GM18519 (cell line): ENCODE measurements at regions not wholly inside any gene's neighbourhood (a gene's known extent, or its start where the extent isn't known, plus 50 kb on each side); places are given as distances from the start of the nearest gene placed in this dataset.

Source experiments
- ATAC-seq: cut with Tn5 transposase; IDR thresholded peaks from one replicate; pipeline ENCODE4 v1.9.1; 2021; ENCODE audit warnings: mild to moderate bottlenecking, moderate library complexity; ENCODE audit not compliant: unreplicated experiment, low FRiP score

GRCh38 chr3:72008226-72008996, 223.5 kb upstream of the PROK2 start:
- no peak for ATAC-seq

GRCh38 chr3:72006631-72007556, 221.9 kb upstream of the PROK2 start:
- no peak for ATAC-seq

GRCh38 chr3:72004749-72005292, 219.9 kb upstream of the PROK2 start:
- ATAC-seq = no peak

- no peak for ATAC-seq
Observed at GRCh38 chr3:72003936-72004335, 219.0 kb upstream of the PROK2 start.

- ATAC-seq = no peak
Observed at GRCh38 chr3:72001758-72002157, 216.8 kb upstream of the PROK2 start.

GRCh38 chr3:71998995-71999673, 214.2 kb upstream of the PROK2 start:
- ATAC-seq = no peak

GRCh38 chr3:71997066-71997653, 212.2 kb upstream of the PROK2 start:
- ATAC-seq = no peak

- no peak for ATAC-seq
Observed at GRCh38 chr3:71994906-71995305, 210.0 kb upstream of the PROK2 start.

- ATAC-seq = no peak
Observed at GRCh38 chr3:71994203-71994602, 209.3 kb upstream of the PROK2 start.

GRCh38 chr3:71991681-71992080, 206.7 kb upstream of the PROK2 start:
- ATAC-seq = no peak

- ATAC-seq = no peak
Observed at GRCh38 chr3:71991046-71991445, 206.1 kb upstream of the PROK2 start.

- ATAC-seq = no peak
Observed at GRCh38 chr3:71990545-71990944, 205.6 kb upstream of the PROK2 start.

- no peak for ATAC-seq
Observed at GRCh38 chr3:71989165-71989564, 204.2 kb upstream of the PROK2 start.

- no peak for ATAC-seq
Observed at GRCh38 chr3:71987828-71988227, 202.9 kb upstream of the PROK2 start.

- no peak for ATAC-seq
Observed at GRCh38 chr3:71987089-71987735, 202.3 kb upstream of the PROK2 start.

- no peak for ATAC-seq
Observed at GRCh38 chr3:71986606-71987005, 201.7 kb upstream of the PROK2 start.

GRCh38 chr3:71984843-71985613, 200.1 kb upstream of the PROK2 start:
- ATAC-seq = peak; percentile 87

GRCh38 chr3:71983694-71984093, 198.7 kb upstream of the PROK2 start:
- no peak for ATAC-seq
